Upper lobe of right lung (tissue), 1 donor: ENCODE measurements at regions not wholly inside any gene's neighbourhood (a gene's known extent, or its start where the extent isn't known, plus 50 kb on each side); places are given as distances from the start of the nearest gene placed in this dataset.
A peak's percentile ranks its signal among the peaks of the same experiment; 100 is the strongest.

Source experiments
- ATAC-seq: fragments of 200-7000 bp; cut with Tn5 transposase; one replicate; pipeline ENCODE4 v1.9.1; 2020; ENCODE audit warnings: mild to moderate bottlenecking, moderate library complexity
- DNase-seq: peaks from one replicate; pipeline ENCODE4 v3.0.0-alpha.2; 2020
- H3K27ac ChIP-seq: fragments of 200-600 bp; one replicate; pipeline ENCODE4 v1.8.0; 2022
- H3K27me3 ChIP-seq: fragments of 200-600 bp; one replicate; pipeline ENCODE4 v1.8.0; 2022; ENCODE audit warnings: mild to moderate bottlenecking
- H3K36me3 ChIP-seq: fragments of 200-600 bp; one replicate; pipeline ENCODE4 v1.8.0; 2022
- H3K4me1 ChIP-seq: fragments of 200-600 bp; one replicate; pipeline ENCODE4 v1.8.0; 2022
- H3K4me3 ChIP-seq: fragments of 200-600 bp; one replicate; pipeline ENCODE4 v1.8.0; 2022; ENCODE audit warnings: mild to moderate bottlenecking
- H3K9me3 ChIP-seq: fragments of 200-600 bp; one replicate; pipeline ENCODE4 v1.8.0; 2022
- intact Hi-C: fragments of 100-400 bp; cut with DNase I; formaldehyde crosslinking; loops from one replicate; pipeline ENCODE4 v1.11.0; 2022
- TF ChIP-seq, protein P1 (sequence below): fragments of 200-600 bp; IDR thresholded peaks from one replicate; pipeline ENCODE4 v1.8.0; 2022; ENCODE audit warnings: antibody characterized with exemption
- donor health status: DM: no; HTN: yes; CAD: no; lungs with severe emphysema.

DNA sequence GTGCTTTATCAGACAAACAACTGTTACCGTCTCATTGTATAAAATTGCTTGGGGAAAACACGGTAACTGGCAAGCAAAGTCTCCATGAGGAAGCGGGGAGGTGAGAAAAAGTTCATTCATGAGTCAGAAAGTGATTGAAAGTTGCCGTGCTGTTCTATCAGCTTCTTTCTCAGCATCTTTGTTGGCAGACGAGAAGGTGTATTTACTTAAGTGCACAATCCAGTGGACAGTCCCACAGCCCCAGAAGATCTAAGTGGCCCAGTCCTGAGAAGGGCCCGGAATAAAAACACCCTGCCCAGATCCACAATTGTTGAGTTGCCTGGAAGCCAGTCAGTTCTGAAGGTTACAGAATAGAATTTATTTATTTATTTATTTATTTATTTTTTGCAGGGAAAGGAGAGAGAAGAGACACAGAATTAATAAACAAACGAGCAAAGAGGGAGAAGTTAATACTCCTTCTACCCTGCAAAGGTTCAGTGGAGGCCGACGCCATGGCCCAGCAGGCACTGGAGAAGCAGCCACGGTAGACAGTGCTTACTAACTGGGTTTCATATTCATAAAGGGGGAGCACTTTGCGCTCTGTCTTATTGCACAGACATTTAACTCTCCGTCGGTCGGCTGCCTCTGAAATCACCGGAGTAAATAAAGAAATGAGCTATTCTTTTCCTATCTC, 676.0 kb upstream of the SALL3 start:
- Histone ChIP-seq H3K9me3 (no peaks in the 10 kb centered on the region), H3K36me3 (no peaks in the 10 kb centered on the region), H3K4me3 (no peak overlapping the region), H3K27me3 (no peaks in the 10 kb centered on the region), H3K27ac (no peak overlapping the region), H3K4me1 (no peaks in the 10 kb centered on the region)
- ATAC-seq (no peak), DNase-seq (no peak)
- intact Hi-C loops, result no loop called here
- TF ChIP-seq, protein P1, sequence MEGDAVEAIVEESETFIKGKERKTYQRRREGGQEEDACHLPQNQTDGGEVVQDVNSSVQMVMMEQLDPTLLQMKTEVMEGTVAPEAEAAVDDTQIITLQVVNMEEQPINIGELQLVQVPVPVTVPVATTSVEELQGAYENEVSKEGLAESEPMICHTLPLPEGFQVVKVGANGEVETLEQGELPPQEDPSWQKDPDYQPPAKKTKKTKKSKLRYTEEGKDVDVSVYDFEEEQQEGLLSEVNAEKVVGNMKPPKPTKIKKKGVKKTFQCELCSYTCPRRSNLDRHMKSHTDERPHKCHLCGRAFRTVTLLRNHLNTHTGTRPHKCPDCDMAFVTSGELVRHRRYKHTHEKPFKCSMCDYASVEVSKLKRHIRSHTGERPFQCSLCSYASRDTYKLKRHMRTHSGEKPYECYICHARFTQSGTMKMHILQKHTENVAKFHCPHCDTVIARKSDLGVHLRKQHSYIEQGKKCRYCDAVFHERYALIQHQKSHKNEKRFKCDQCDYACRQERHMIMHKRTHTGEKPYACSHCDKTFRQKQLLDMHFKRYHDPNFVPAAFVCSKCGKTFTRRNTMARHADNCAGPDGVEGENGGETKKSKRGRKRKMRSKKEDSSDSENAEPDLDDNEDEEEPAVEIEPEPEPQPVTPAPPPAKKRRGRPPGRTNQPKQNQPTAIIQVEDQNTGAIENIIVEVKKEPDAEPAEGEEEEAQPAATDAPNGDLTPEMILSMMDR, result no peak

DNA sequence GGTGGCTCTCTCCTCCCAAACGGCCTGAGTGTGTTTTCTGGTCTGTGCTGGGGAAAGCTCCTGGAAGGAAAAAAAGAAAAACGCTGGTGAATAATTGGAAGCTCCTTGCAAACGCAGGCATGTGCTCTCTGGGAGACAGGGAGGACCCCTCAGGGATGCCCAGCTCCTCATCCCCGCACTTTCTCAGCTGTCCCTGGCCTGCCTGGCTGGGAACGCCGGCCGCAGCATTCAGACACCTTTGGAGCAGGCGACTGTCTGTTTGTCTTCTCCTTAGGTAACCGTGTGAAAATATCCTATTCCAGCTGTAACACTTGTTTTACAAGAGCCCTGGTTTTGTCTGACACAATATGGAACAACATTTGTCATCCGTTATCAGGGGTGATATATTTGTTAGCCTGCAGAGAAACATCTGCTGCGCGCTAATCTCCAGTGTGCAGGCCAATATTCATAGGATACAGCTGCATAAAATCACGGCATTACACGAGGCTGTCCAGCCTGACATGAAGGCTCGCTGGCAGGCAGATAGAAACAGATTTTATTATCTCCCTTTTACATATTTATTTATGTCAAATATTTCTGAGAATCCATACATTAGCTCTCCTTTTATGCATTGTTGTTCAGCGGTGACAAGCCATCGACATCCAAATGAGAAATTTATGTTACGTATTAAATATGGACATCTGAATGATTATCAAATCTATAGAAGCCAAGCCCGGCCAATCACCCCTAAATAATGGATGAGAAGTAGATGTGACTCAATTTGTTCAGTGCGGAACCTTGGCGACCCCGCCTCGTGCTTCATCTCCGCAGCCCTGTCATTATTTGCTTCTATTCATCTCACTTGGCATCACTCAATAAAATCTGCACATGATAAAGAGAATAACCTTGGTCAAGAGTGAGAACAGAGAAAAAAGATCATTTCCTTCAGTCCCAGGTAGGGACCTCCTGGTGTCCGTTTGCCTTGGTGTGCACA, 675.1 kb upstream of the SALL3 start:
- TF ChIP-seq, protein P1, result no peak
- H3K4me1 ChIP-seq, result no peaks in the 10 kb centered on the region
- no peak overlapping the region for H3K4me3 ChIP-seq
- H3K27ac ChIP-seq, result no peak overlapping the region
- intact Hi-C loops, result no loop called here
- H3K27me3 ChIP-seq, result no peaks in the 10 kb centered on the region
- H3K36me3 ChIP-seq, result no peaks in the 10 kb centered on the region
- no peak for DNase-seq
- no peak for ATAC-seq
- H3K9me3 ChIP-seq, result no peaks in the 10 kb centered on the region

DNA sequence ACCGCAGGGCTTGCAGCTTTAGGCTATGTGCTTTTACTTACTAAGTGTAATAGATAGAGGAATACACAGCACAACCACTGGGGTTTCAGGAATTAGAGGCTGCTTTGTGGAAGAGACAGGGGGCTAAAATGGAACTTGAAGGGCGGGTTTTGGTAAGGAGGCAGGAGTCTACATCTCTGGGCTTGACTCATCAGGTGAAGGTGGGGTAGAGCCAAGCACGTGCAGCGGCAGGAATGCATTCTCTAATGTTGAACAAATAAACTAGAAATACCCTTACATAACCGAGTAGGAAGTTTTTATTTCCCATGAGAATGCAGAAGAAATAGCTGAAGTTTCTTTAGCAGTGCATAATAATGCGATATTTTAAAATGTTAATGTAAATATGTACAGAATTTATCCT, 673.8 kb upstream of the SALL3 start:
- Histone ChIP-seq H3K9me3 (no peaks in the 10 kb centered on the region), H3K27me3 (no peaks in the 10 kb centered on the region), H3K36me3 (no peaks in the 10 kb centered on the region), H3K4me1 (no peaks in the 10 kb centered on the region), H3K4me3 (no peak overlapping the region), H3K27ac (no peak overlapping the region)
- DNase-seq (no peak), ATAC-seq (peak; percentile 76)
- intact Hi-C loops, result no loop called here
- TF ChIP-seq, protein P1, result no peak

DNA sequence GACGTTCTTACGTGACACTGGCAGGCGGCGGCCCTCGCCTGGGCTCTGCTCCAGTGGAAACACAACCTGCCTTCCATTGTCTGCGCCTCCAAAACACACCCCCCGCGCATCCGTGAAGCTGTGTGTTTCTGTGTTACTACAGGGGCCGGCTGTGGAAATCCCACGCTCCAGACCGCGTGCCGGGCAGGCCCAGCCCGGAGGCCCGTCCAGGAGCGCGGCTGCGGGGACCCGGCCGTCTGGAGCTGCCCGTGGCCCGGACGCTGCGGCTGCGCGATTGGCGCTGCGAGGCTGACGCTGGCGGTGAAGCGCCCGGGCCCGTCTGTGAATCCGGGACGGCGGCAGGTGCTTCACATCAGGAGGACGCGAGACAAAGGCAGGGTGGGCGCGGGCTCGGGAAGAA, 670.3 kb upstream of the SALL3 start:
- Histone ChIP-seq H3K27me3 (no peaks in the 10 kb centered on the region), H3K4me3 (no peak overlapping the region), H3K9me3 (no peaks in the 10 kb centered on the region), H3K36me3 (no peaks in the 10 kb centered on the region), H3K27ac (no peak overlapping the region), H3K4me1 (no peaks in the 10 kb centered on the region)
- intact Hi-C loops, result no loop called here
- TF ChIP-seq, protein P1, result no peak
- ATAC-seq (no peak), DNase-seq (no peak)

DNA sequence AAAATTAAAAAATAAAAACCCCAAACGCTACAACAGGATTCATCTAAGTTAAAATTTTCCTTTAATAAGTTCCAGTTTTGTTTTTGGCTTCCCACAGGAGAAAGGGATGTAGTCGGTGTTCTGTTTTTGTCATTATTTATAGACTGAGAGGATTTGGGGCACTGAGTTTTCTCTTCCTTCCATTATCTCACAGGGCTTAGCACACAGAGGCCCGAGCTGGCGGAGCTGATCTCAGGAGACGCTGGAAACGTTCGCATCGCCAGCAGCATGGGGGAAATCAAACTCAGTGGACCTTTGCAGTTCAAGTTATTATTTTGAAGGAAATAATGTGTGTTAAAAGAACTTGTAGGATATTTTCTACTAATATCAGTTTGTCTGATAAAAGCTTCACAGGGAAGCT, 669.7 kb upstream of the SALL3 start:
- TF ChIP-seq, protein P1, result no peak
- no peaks in the 10 kb centered on the region for H3K36me3 ChIP-seq
- no peak overlapping the region for H3K27ac ChIP-seq
- no peak overlapping the region for H3K4me3 ChIP-seq
- no peaks in the 10 kb centered on the region for H3K27me3 ChIP-seq
- DNase-seq (no peak), ATAC-seq (no peak)
- no peaks in the 10 kb centered on the region for H3K4me1 ChIP-seq
- H3K9me3 ChIP-seq, result no peaks in the 10 kb centered on the region
- intact Hi-C loops, result no loop called here
